ENCODE measurements at regions not wholly inside any gene's neighbourhood (a gene's known extent, or its start where the extent isn't known, plus 50 kb on each side); places are given as distances from the start of the nearest gene placed in this dataset.

DNA sequence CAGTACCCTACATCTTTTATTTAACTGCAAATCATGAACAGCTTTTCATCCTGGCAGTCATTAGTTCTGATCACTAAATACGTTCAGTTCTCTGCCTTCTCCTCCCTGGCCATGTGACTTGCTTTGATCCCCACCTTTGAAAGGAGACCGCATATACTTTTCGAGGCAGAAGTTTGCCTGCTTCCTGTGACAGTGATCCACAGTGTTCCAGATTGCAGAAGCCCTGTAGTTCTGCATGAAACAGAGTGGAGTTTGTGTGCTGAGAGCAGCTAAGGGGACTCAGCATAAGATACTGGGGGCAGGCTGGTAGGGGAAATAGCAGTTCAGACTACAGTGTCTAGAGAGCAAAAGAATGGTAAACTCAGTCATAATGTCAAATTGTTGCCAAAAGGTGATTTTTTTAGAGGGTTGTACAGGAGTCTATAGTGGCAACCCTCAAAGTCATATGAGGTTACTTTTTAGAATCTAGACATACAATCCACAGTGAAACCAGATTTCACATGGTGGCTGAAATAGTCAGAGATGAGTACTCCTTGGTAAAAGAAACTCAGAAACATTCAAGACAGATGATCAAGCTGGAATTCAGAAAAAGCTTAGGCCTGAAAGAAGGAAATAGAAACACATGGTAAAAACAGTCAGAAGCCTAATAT, 1800.4 kb upstream of the CELF4 start:
- Histone ChIP-seq H3K27ac (no peak overlapping the region), H3K4me3 (no peak overlapping the region), H3K9me3 (no peaks in the 10 kb centered on the region), H3K36me3 (no peaks in the 10 kb centered on the region), H3K27me3 (replicated peaks; ENCODE audit: insufficient read depth) (no peaks in the 10 kb centered on the region), H3K4me1 (ENCODE audit: control insufficient read depth in 1 of 2, low read depth in 2 of 2) (no peaks in the 10 kb centered on the region)
- TF ChIP-seq CTCF (IDR thresholded peaks at IDR 0.05), result no peak
- DNase-seq (ENCODE audit: low spot score), result no peak
- no peak for ATAC-seq (ENCODE audit: insufficient number of reproducible peaks, low FRiP score, low read depth)

- H3K4me3 ChIP-seq, result no peak overlapping the region
- DNase-seq (ENCODE audit: low spot score) (no peak), ATAC-seq (ENCODE audit: insufficient number of reproducible peaks, low FRiP score, low read depth) (no peak)
- no peaks in the 10 kb centered on the region for H3K36me3 ChIP-seq
- no peaks in the 10 kb centered on the region for H3K9me3 ChIP-seq
- no peaks in the 10 kb centered on the region for H3K4me1 ChIP-seq (ENCODE audit: control insufficient read depth in 1 of 2, low read depth in 2 of 2)
- H3K27ac ChIP-seq, result no peak overlapping the region
- no peak for TF ChIP-seq CTCF (IDR thresholded peaks at IDR 0.05)
- no peaks in the 10 kb centered on the region for H3K27me3 ChIP-seq (replicated peaks; ENCODE audit: insufficient read depth)
Observed at GRCh38 chr18:39360072-39360471, 1794.5 kb upstream of the CELF4 start.

DNA sequence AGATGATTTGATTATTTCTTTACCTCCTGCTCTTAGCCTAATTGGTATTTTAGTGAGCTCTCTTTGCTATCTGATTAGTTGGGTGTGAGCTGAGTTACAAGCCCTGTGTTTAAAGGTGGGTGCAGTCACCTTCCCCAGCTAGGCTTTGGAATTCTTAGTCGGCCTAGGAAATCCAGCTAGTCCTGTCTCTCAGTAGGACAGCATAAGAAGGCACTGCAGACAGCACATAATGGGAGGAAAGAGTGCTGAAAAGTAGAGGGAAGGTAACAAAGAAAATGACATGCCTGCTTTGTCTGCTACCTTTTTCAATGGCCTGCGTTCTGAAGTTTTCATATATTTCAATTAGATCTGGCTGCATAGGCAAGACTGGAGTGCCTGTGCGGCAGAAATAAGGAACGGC, 1794.0 kb upstream of the CELF4 start:
- no peaks in the 10 kb centered on the region for H3K36me3 ChIP-seq
- no peaks in the 10 kb centered on the region for H3K4me1 ChIP-seq (ENCODE audit: control insufficient read depth in 1 of 2, low read depth in 2 of 2)
- DNase-seq (ENCODE audit: low spot score) (no peak), ATAC-seq (ENCODE audit: insufficient number of reproducible peaks, low FRiP score, low read depth) (no peak)
- no peak for TF ChIP-seq CTCF (IDR thresholded peaks at IDR 0.05)
- H3K9me3 ChIP-seq, result no peaks in the 10 kb centered on the region
- H3K27ac ChIP-seq, result no peak overlapping the region
- no peak overlapping the region for H3K4me3 ChIP-seq
- no peaks in the 10 kb centered on the region for H3K27me3 ChIP-seq (replicated peaks; ENCODE audit: insufficient read depth)

- ATAC-seq (ENCODE audit: insufficient number of reproducible peaks, low FRiP score, low read depth), result no peak
- no peaks in the 10 kb centered on the region for H3K36me3 ChIP-seq
- no peak overlapping the region for H3K27ac ChIP-seq
- no peaks in the 10 kb centered on the region for H3K9me3 ChIP-seq
- no peaks in the 10 kb centered on the region for H3K27me3 ChIP-seq (replicated peaks; ENCODE audit: insufficient read depth)
- TF ChIP-seq CTCF (IDR thresholded peaks at IDR 0.05), result no peak
- H3K4me1 ChIP-seq (ENCODE audit: control insufficient read depth in 1 of 2, low read depth in 2 of 2), result no peaks in the 10 kb centered on the region
- DNase-seq (ENCODE audit: low spot score), result no peak
- H3K4me3 ChIP-seq, result no peak overlapping the region
Observed at GRCh38 chr18:39350945-39351344, 1785.3 kb upstream of the CELF4 start.

- H3K36me3 ChIP-seq, result no peaks in the 10 kb centered on the region
- DNase-seq (ENCODE audit: low spot score) (no peak), ATAC-seq (ENCODE audit: insufficient number of reproducible peaks, low FRiP score, low read depth) (no peak)
- no peak overlapping the region for H3K4me3 ChIP-seq
- no peak overlapping the region for H3K27ac ChIP-seq
- no peak for TF ChIP-seq CTCF (IDR thresholded peaks at IDR 0.05)
- H3K9me3 ChIP-seq, result no peaks in the 10 kb centered on the region
- no peaks in the 10 kb centered on the region for H3K4me1 ChIP-seq (ENCODE audit: control insufficient read depth in 1 of 2, low read depth in 2 of 2)
- no peaks in the 10 kb centered on the region for H3K27me3 ChIP-seq (replicated peaks; ENCODE audit: insufficient read depth)
Observed at GRCh38 chr18:39349801-39350200, 1784.2 kb upstream of the CELF4 start.
